CD4-positive, alpha-beta T cell treated with Interleukin-15 for 1 hour (primary cell): ENCODE measurements at regions not wholly inside any gene's neighbourhood (a gene's known extent, or its start where the extent isn't known, plus 50 kb on each side); places are given as distances from the start of the nearest gene placed in this dataset.

Source experiments
- DNase-seq: peaks from one replicate; pipeline ENCODE4 v3.0.0-alpha.2; 2020

DNA sequence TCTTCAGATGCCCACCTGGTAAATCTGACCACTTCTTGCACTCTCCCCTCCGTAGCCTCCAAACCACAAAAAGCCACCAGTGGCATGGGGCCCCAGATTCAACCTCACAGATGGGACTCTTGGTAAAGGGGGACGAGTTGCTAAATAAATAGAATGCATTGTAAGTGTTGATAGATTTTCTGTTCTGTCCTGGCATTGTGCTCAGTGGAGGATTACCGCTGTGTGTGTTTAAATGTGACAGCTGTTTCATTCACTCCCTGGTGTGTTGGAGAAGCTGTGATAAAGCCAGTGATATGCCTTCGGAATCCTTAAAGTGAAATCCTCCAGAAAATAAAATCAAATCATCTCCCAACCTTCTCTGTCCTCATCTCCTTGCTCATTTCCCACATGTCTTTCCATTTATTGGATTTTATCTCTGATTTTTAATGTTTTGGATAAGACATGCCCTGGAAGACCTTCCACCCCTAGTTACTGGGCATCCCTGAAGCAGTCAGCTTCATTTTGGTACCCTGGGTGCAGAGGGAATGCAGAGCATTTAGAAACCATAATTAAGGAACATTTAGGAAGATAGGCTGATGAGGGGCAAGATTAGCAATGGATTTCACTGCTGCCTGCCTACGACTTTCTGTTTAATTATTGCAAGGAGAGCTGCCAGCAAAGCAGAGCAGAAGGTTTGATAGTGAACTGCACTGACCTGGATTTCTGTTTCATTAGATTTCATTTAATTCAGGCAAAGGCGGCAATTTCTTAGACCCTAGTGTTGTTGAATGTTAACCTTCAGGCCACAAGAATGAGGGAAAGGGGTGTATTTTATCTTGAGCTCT is 460.9 kb upstream of the KIRREL3 start:
- DNase-seq = no peak

DNA sequence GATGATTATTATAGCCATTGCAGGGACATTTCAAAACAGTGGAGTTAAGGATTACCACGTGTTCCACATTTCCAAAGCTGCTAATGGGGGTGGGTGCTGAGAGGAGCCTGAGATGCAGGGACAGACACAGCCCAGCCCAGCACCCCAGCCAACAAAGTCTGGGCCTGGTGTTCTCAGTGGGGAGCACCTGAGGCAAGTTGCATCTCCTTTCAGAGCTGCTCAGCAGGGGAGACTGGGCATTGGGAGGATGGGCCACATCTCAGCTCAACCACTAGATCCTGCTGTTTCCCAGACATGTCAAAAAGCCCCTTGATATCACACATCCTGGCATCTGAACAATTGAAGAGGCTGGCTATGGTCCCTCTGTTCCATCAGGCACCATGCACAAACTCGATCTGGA is 458.0 kb upstream of the KIRREL3 start:
- DNase-seq = no peak

DNA sequence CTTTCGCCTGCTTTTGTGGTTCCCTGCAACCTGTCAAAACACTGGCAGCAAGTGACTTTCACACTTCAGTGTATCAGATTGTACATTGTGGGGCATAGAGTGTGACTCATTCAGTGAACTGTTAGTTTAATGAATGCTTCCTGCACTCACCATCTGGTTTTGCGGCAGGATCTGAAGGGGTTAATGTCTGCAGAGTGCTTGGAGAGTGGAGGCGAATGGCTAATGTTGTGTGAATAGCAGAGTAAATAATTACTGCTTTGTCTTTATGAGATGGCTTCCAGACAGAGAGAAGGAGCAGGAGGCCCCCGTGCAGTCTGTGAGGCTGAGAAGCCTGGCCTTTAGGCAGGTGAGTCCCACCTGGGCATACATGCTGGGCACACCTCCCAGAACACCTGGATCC is 454.3 kb upstream of the KIRREL3 start:
- no peak for DNase-seq

DNA sequence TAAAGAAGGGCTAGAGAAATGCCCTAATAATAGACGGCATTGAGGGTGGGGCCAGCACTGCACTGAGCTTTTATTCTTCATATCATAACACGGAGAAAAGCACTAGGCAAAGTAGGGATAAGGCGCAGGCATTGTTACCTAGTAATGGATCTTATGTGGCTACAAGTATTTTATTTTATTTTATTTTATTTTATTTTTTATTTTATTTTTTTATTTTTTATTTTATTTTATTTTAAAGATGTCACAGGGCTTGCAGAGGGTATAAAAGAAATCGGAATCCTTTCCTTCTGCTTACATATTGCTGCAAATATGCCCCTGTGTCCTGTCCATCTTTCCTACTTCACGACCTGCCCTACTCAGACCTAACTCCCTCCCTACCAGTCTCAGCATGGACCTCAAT is 452.0 kb upstream of the KIRREL3 start:
- DNase-seq = no peak

DNA sequence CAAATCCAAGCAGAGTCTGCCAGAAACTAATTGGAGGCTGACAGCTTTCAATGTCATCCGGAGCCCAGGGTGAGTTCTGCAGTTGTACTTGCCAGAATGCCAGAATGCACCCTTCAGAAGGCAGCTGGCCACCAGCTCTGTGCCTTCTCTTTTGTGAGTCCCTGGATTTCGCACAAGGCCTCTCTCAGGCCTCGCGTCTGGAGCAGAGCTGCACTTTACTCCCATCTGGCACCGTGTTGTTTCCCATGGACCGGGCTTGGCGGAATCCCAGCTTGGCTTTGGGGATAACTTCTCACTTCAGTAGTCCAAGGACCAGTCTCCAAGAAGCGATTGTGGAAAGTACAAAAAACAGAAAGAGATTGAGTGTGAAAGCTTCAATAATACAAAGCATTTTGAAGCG is 451.3 kb upstream of the KIRREL3 start:
- no peak for DNase-seq

DNA sequence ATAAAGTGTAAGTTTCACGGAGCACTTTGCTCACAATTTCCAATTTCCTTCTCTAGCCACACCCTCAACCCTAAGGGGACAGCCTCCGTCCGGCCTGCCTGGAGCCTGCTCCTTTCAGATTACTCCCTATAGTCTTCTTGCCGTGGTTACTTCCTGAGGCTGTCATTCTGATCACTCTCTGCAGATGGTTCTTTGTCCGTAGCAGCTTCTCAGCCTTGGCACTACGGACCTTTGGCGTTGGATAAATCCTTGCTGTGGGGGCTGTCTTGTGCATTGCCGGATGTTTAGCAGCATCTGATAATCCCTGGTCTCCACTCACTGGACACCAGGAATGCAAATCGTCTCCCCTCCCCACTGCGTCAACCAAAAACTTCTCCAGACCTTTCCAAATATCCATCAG is 447.5 kb upstream of the KIRREL3 start:
- no peak for DNase-seq

DNA sequence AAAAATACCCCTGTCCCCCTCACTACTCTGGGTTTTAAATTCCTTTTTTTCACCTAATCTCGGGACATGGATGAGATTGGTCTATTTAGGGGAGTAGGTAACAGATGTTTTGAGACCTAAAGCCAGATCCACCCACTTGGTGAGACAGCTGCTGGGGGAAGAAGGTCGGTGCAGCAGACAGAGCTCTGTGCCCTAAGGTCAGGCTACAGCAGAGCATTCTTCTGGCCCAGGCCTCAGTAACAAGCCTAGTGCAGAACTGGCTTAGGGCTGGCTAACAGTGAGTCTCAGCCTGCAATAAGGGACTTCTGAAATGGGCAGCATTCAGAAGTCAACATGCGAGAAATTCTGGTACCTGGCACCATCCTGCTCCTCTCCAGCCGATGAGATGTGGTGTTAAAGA is 444.9 kb upstream of the KIRREL3 start:
- DNase-seq = no peak

DNA sequence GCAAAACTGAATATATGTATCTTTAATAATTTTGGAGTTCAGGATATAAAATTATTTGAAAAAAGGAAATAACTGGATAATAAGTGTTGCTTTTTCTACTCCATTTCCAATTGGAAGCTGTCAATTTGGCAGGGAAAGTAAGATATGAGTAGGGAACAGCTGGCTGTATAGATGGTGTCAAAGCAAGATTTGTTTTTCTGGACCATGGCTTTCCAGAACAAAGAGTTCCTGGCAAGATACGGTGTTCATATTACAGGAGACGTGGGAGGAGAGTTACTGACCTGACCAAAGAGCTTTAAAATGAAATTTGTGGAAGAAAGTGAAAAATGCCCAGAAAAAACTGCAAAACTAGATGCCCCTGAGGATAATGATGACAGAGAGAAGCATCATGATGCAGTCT is 442.7 kb upstream of the KIRREL3 start:
- no peak for DNase-seq

DNA sequence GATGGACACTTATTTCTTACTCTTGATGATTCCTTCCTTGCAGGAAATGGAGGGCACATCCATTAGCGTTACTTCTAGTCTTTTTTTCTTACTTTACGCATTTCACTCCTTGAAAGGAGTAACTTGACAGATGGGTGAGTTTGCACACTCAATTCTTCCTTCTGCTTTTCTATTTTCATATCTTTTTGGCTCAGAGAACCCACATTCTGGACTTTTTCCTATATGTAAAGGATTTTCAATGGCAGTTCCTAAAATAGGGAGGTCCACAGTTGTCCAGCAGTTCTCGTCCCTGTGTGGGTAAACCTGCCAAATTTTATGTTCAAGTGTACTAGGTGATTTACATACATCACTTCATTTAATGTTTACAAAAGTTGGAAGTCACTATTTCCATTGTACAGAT is 440.0 kb upstream of the KIRREL3 start:
- DNase-seq = no peak

DNA sequence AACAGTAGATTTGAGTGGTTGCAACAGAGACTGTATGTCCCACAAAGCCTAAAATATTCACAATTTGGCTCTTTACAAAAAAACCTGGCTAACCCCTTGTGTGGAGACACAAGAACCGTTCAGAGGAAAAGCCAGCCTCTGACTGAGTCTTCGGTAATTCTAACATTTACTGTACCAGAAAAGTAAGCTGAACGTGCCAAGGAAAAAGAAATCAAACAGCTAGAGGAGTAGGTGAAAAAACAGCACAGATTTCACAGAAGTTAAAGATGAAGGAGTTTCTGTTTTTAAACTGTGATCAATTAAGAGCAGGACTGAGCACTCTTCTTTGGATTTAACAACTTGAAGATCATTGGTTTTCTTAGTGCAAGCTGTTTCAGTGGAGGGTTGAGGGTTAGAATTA is 424.7 kb upstream of the KIRREL3 start:
- no peak for DNase-seq

DNA sequence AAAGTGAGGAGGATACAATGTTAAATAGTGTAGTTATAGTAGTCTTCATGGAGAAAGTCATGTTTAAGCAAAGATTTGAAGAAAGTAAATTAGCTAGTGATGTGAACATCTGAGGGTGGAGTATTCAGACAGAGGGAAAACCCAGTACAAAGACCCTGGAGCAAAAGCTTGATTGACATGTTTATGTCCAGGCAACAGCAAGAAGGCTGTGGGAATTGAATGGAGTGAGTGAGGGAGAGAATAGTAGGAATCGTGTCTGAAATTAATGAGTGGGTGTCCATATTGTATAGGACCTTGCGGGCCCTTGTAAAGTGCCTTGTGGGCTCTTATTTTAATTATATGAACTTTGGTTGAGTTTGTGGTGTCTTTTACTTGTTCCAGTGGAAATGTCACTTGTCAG is 424.1 kb upstream of the KIRREL3 start:
- no peak for DNase-seq

DNA sequence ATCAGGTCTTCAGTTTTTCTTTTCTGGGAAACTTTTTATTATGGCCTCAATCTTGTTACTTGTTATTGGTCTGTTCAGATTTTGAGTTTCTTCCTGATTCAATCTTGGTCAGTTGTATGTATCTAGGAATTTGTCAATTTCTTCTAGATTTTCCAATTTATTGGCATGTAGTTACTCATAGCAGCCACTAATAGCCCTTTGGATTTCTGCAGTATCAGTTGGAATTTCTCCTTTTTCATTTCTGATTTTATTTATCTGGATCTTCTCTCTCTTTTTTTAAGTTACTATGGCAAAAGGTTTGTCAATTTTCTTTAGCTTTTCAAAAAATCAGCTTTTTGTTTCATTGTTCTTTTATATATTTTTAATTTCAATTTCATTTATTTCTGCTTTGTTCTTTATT is 419.6 kb upstream of the KIRREL3 start:
- no peak for DNase-seq

DNA sequence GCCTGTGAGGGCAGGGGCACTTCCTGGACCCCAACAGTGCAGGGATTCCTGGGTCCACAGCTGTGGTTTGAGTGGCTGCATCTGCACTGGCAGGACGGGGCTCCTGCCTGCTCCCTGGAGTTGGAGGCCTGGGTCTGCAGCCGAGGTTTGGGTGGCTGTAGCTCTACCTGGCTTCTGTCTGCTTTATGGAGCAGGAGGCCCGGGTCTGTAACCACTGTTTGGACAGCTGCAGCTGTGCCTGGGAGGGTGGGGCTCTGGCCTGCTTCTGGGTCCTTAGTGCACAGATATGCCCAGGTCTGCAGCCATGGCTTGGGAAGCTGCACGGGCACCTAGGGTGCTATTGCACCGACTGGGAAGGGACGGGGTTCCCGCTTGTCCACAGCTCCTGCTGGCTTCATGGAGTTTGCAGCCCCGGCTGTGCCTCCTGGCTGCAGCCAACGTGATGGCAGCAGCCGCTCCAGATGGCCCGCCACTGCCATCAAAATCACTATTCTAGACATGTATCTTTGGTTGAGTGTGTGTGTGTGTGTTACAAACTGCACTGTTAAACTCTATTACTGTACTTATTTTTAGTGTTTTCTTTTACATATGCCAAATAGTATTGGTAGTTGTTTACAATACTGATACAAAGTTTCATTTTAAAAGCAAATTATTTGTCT is 412.3 kb upstream of the KIRREL3 start:
- no peak for DNase-seq

DNA sequence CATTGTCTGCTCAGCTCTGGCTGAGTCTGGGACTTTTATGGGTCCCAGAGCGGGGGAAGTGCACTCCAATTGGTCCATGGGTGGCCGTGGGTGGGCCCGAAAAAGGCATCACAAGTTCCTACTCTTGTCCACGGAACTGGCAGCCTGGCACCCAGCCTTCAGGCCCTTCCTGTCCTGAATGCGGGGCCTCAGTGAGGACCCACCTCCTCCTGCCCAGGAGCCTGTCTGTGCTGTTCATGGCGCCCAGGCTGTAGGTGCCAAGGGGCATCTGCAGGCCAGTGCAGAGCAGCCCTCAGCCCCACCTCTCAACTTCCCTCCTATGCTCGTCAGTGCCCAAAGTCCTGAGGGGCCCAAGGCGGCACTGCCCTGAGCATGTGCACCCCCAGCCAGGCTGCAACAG is 411.7 kb upstream of the KIRREL3 start:
- DNase-seq = no peak

DNA sequence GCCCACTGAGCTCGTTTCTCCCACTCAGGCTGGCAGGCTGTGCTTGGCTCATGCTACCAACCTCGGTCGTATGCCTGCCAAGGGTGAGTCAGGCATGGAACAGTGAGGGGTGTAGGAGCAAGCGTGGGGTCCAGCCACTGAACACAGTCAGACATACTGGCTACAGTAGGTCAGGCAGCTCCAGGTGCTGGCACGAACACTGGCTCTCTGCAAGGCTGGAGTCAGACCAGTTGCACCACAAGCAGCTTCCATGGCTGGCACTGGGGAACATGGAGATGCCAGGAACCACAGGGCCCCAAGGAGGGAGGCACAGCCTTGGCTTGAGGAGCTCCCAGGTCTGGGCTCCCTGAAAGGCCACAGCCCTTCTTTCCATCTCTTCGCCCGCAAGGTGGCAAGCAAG is 410.7 kb upstream of the KIRREL3 start:
- DNase-seq = no peak

DNA sequence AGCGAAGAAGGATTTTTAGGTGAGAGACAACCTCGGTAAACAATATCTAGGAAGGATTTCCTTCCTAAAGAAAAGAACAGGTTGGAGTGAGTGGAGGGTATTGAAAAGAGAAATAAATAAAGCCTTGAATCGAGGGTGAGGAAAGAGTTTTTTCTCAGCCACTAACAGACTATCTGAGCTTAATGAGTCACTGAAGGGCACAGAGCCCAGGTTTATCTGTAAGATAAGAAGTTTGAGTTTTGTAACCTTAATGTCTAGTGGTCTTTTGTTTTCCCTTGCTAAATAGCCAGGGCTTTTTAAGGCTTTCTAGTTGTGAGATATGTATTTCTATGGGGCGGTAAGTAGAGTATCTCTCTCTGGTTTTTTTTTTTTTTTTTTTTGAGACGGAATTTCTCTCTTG is 394.5 kb upstream of the KIRREL3 start:
- DNase-seq = no peak

DNA sequence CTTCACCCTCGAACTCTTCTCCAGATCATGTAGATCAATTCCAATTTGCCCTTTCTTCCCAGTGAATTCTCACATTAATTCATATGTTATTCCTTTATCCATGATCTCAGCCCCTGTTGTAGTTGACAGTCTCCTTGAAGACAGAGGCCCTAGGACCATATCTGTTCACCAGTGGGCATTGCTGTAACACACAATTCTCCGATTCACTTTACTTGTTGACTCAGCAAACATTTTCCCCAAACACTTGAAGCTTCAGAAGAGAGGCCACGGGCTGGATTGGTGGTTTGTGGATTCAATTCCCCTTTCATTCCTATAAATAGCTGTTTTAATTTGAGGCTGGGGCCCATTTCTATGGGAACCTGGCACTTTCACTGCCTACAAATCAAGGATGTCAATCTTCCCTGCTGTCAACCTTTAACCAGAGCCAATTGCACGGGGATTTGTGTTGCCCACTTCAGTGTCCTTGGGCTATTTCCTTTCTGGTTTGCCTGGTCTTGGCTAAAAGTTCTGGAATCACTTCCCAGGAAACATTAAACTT is 393.0 kb upstream of the KIRREL3 start:
- no peak for DNase-seq

DNA sequence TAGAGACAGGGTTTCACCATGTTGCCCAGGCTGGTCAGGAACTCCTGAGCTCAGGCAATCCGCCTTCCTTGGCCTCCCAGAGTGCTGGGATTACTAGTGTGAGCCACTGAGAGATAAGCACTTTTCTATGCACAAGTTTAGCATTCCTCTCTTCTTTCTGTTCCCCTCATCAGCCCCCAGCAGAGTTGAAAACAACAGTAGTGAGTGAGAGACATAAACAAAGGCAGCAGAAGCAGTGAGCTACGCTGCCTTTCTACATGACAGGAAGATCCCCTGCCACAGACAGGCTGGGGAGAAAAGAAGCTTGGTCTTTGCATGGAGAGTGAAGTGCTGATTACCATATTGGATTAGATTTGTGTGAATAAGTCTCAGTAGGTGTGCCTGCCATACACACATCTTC is 392.0 kb upstream of the KIRREL3 start:
- no peak for DNase-seq

DNA sequence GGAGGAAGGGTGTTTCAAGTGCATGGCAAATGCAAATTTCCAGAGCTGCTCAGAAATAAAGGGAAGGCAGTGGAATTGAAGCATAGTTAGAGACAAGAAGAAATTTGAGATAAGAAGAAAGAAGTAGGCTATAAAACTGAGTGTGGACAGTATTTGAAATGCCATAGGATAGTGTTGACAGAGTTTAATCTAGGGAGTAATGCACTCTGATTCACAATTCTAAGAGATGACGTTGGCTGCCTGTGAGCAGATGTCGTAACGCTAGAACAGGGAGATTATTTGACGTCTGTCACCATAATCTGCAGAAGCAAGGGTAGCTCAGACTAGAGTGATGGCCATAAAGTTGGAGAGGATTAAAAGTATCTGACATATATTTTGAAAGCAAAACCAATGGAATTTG is 389.9 kb upstream of the KIRREL3 start:
- no peak for DNase-seq

DNA sequence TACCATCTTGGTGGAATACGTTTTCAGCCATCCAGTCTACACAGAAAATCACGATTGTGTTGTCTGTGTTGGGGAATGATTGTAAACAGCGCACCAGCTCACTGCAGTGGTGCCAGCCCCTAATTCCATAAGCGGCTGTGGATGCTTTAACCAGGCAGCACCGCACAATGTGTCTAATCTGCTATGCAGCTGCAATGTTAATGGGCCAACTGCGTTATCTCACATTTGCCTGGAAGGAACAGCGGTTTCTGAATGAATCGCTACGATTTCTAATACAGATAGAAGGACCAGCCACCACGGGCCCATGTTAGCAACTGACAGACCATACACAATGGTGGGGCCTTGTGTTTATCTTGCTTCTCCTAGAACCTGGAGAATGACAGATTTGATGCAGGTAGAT is 384.5 kb upstream of the KIRREL3 start:
- no peak for DNase-seq

DNA sequence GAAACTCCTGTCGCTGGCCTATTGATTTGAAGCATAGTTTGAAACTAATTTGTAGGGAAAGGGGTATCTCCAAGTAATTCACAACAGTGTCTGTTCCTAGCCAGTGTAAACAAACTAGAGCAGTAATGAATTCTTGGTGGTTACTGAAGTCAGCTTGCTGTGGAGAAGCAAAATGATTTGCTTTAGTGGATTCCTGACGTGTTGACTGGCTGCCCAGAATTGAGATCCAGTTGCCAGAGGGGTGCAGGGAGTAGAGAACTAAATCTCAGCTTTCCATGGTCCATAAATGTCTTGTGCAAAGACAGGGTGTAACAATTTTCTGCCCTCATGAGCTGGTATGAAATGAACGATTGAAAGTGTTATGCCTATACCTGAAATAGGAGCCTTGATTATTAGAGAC is 382.5 kb upstream of the KIRREL3 start:
- DNase-seq = no peak

DNA sequence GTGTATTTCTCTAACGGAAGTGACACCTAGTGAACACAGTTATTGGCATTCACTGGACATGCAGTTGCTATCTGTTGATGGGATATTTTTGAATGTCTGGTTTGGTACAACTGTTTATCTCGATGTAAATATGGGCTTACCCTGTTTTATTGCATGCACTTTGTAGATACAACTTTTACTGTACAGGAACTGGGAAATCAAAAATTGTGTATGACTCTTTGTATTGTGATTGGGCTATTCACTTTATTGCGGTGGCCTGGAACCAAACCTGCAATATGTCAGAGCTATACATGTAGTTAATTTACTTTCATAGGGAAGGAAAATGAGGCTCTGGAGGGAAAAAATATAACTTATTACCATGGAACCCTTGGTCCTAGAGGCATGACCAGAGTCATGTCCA is 380.7 kb upstream of the KIRREL3 start:
- no peak for DNase-seq

DNA sequence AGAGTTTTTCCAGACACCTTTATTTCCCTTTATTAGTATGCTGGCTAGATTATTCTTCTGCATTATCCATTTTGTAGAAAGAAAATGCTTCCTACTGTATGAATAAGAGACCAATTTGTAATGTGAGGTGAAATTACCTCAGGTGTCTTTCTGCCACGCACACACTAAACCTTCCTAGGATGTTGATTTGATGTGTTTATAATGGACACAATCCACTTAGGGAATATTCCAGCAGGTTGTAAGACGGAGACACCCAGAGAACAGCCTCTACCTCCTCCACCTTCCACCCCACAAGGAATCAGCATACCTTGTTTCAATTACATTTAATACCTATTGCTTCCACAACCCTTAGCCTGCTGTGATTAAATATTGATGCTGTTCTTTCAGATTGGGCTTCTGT is 379.1 kb upstream of the KIRREL3 start:
- DNase-seq = no peak

DNA sequence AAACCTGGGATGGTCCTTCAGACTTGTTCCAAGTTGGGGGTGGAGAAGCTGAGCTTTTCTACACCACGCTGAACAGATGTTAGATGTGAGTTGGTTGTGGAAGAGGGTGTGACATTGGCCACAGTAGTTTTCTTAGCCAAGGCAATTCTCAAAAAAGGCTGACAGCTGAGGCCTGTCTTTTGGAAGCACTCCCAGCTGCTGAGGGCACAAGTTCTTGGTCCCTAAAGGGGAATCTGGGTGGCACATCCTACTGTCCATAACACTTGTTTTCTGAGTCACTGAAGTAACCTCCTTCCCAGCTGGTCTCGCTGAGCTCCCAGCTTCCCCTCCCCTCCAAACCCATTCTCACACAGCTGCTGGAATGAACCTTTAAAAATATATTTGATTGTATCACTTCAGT is 375.7 kb upstream of the KIRREL3 start:
- no peak for DNase-seq

DNA sequence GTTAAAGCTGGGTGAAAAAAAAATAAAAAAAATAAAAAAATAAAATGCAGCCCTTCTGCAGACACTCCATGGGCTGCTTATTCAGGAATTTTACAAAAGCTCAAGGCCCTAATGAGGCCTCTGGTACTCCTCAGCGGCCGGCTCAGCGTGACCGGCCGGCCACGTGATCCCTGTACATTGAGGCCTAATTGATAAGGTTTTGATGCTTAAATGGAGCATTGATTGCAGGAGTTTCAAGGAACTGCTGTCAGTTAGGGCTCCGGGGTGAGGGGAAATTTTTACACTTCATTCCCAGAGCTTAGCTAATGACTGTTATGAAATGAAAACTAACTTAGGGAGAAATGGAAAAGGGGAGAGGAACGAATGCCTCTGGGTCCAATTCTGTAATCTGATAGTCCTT is 368.8 kb upstream of the KIRREL3 start:
- no peak for DNase-seq
